ENCODE measurements at regions not wholly inside any gene's neighbourhood (a gene's known extent, or its start where the extent isn't known, plus 50 kb on each side); places are given as distances from the start of the nearest gene placed in this dataset.

DNA sequence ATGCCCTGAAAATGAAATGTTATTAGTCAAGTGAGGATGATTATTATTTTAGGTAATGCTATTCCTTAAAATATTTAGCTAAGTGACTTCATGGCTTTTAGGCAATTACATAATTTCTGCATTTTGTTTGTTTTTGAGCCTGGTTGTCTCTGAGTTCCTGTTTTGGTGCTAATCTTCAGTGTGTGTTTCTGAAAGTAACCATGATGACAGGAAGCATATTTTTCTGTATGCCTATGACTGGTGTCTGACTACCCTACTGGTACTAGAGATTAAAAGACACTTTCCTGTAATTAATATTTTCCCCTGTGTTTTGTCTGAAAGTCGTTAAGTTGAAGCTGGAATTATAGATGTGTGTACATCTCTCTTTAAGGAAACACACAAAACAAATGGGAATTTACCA lies 295.0 kb upstream of the SPRED2 start:
- DNase-seq (ENCODE audit: low read depth, low spot score), result no peak
- intact Hi-C loops (cut with micrococcal nuclease; ENCODE audit: unreplicated experiment) (no loop called here), in situ Hi-C loops (cut with HindIII; ENCODE audit: low pct_unique_long_range_greater_than_20kb, low sequenced_read_pairs) (no loop called here)
- H3K4me1 ChIP-seq (ENCODE audit: control insufficient read depth, insufficient read depth, low read length), result no peaks in the 10 kb centered on the region
- no peaks in the 10 kb centered on the region for H3K27me3 ChIP-seq (ENCODE audit: control insufficient read depth, insufficient read depth, low read length)
- ChIA-PET CTCF (no interaction called here), POLR2A (no interaction called here)
- no peak overlapping the region for H3K27ac ChIP-seq (ENCODE audit: low read length)
- TF ChIP-seq TCF7L2 (IDR thresholded peaks at IDR 0.05; ENCODE audit: low read depth, low read length), result no peak
- TF ChIP-seq, protein P1, sequence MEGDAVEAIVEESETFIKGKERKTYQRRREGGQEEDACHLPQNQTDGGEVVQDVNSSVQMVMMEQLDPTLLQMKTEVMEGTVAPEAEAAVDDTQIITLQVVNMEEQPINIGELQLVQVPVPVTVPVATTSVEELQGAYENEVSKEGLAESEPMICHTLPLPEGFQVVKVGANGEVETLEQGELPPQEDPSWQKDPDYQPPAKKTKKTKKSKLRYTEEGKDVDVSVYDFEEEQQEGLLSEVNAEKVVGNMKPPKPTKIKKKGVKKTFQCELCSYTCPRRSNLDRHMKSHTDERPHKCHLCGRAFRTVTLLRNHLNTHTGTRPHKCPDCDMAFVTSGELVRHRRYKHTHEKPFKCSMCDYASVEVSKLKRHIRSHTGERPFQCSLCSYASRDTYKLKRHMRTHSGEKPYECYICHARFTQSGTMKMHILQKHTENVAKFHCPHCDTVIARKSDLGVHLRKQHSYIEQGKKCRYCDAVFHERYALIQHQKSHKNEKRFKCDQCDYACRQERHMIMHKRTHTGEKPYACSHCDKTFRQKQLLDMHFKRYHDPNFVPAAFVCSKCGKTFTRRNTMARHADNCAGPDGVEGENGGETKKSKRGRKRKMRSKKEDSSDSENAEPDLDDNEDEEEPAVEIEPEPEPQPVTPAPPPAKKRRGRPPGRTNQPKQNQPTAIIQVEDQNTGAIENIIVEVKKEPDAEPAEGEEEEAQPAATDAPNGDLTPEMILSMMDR (IDR thresholded peaks at IDR 0.05), result no peak
- no peak for TF ChIP-seq POLR2AphosphoS5 (IDR thresholded peaks at IDR 0.05; ENCODE audit: low read depth, low read length)
- TF ChIP-seq SIN3A (IDR thresholded peaks at IDR 0.05; ENCODE audit: borderline replicate concordance, insufficient read depth, low read depth, low read length), result no peak
- TF ChIP-seq, protein P2, sequence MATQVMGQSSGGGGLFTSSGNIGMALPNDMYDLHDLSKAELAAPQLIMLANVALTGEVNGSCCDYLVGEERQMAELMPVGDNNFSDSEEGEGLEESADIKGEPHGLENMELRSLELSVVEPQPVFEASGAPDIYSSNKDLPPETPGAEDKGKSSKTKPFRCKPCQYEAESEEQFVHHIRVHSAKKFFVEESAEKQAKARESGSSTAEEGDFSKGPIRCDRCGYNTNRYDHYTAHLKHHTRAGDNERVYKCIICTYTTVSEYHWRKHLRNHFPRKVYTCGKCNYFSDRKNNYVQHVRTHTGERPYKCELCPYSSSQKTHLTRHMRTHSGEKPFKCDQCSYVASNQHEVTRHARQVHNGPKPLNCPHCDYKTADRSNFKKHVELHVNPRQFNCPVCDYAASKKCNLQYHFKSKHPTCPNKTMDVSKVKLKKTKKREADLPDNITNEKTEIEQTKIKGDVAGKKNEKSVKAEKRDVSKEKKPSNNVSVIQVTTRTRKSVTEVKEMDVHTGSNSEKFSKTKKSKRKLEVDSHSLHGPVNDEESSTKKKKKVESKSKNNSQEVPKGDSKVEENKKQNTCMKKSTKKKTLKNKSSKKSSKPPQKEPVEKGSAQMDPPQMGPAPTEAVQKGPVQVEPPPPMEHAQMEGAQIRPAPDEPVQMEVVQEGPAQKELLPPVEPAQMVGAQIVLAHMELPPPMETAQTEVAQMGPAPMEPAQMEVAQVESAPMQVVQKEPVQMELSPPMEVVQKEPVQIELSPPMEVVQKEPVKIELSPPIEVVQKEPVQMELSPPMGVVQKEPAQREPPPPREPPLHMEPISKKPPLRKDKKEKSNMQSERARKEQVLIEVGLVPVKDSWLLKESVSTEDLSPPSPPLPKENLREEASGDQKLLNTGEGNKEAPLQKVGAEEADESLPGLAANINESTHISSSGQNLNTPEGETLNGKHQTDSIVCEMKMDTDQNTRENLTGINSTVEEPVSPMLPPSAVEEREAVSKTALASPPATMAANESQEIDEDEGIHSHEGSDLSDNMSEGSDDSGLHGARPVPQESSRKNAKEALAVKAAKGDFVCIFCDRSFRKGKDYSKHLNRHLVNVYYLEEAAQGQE (IDR thresholded peaks at IDR 0.05; ENCODE audit: insufficient read depth in 1 of 2, low read depth in 2 of 2, low read length in 1 of 2), result no peak
- H3K4me3 ChIP-seq (ENCODE audit: low read depth in 2 of 2, low read length in 2 of 2), result no peak overlapping the region
- H3K36me3 ChIP-seq (ENCODE audit: control insufficient read depth, insufficient read depth, low read length), result no peaks in the 10 kb centered on the region
- no TSS peak for BruUV-seq (replicated peaks)
- no peaks in the 10 kb centered on the region for H3K9me3 ChIP-seq (ENCODE audit: control insufficient read depth, insufficient read depth, low read depth, low read length)
- ATAC-seq, result no peak

DNA sequence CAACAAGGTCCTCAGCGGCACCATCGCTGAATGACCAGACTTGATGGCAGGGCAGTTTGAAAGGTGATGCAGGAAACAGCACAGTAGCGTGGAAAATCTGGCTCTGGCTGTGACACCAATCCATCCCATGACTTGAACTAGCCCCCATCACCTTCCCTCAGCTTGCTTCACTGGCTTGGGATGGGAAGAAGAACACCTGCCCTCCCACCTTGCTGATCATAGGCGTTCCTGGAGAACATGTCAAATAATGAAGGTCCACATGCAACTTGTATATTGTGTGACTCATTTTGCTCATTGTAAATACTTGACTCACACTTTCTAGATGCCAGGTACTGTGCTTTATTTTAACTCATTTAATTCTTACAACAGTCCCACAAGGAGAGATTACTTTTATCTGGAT lies 292.4 kb upstream of the SPRED2 start:
- in situ Hi-C loops (cut with HindIII; ENCODE audit: low pct_unique_long_range_greater_than_20kb, low sequenced_read_pairs), result no loop called here
- ChIA-PET CTCF (no interaction called here), POLR2A (no interaction called here)
- no peak overlapping the region for H3K27ac ChIP-seq (ENCODE audit: low read length)
- no peak for TF ChIP-seq SIN3A (IDR thresholded peaks at IDR 0.05; ENCODE audit: borderline replicate concordance, insufficient read depth, low read depth, low read length)
- TF ChIP-seq, protein P2 (IDR thresholded peaks at IDR 0.05; ENCODE audit: insufficient read depth in 1 of 2, low read depth in 2 of 2, low read length in 1 of 2), result no peak
- no peak for TF ChIP-seq POLR2AphosphoS5 (IDR thresholded peaks at IDR 0.05; ENCODE audit: low read depth, low read length)
- TF ChIP-seq, protein P1 (IDR thresholded peaks at IDR 0.05), result no peak
- no peak for TF ChIP-seq TCF7L2 (IDR thresholded peaks at IDR 0.05; ENCODE audit: low read depth, low read length)
- intact Hi-C loops (cut with micrococcal nuclease; ENCODE audit: unreplicated experiment), result no loop called here
- H3K36me3 ChIP-seq (ENCODE audit: control insufficient read depth, insufficient read depth, low read length), result no peaks in the 10 kb centered on the region
- H3K4me3 ChIP-seq (ENCODE audit: low read depth in 2 of 2, low read length in 2 of 2), result no peak overlapping the region
- no TSS peak for BruUV-seq (replicated peaks)
- H3K4me1 ChIP-seq (ENCODE audit: control insufficient read depth, insufficient read depth, low read length), result no peaks in the 10 kb centered on the region
- no peaks in the 10 kb centered on the region for H3K27me3 ChIP-seq (ENCODE audit: control insufficient read depth, insufficient read depth, low read length)
- H3K9me3 ChIP-seq (ENCODE audit: control insufficient read depth, insufficient read depth, low read depth, low read length), result no peaks in the 10 kb centered on the region
- ATAC-seq (no peak), DNase-seq (ENCODE audit: low read depth, low spot score) (no peak)

Measured in Panc1 (cell line).